GM21390 (cell line): ENCODE measurements at regions not wholly inside any gene's neighbourhood (a gene's known extent, or its start where the extent isn't known, plus 50 kb on each side); places are given as distances from the start of the nearest gene placed in this dataset.
"Not testable (repeated sequence)": the region's sequence is repeated elsewhere in the genome, so short reads cannot be mapped to it uniquely, and the experiment has no call there.

Experiments used
- ATAC-seq: cut with Tn5 transposase; IDR thresholded peaks from one replicate; pipeline ENCODE4 v1.9.1; 2021; ENCODE audit not compliant: unreplicated experiment

DNA sequence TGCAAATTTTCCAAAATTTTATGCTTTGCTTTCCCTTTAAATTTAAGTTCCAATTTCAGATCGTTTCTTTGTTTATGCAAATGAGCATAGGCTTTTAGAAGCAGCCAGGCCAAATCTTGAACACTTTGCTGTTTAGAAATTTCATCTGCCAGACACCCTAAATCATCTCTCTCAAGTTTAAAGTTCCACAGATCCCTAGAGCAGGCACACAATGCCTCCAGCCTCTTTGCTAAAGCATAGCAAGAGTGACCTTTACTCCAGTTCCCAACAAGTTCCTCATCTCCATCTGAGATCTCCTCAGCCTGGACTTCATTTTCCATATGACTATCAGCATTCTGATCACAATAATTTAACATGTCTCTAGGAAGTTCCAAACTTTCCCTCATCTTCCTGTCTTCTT is 254.5 kb downstream of the DLL1 start:
- not testable (repeated sequence) for ATAC-seq

- ATAC-seq, result no peak
These were observed 255.0 kb downstream of the DLL1 start for GRCh38 chr6:170035901-170036304.

- no peak for ATAC-seq
These were observed 255.8 kb downstream of the DLL1 start for GRCh38 chr6:170035044-170035443.

GRCh38 chr6:170034294-170034693 is 256.6 kb downstream of the DLL1 start:
- ATAC-seq, result no peak

DNA sequence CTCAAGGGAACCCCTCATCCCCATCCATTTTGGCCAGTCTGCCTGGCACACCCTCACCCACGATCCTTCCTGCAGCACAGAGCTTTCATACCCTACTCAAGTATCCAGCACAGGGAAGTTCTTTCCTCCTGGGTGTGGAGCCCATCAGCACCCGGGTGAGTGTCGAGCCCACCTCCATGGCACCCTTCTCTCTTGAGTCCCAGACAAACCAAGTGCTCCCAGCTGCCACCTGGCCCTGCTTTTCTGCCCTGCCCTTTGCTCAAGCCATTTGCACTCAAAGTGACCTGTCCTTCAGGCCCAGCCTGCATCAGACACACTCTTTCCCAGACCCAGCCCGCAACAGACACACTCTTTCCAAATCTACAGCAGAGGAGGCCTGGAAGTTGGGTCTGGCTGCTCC is 257.2 kb downstream of the DLL1 start:
- no peak for ATAC-seq

- ATAC-seq, result no peak
These were observed 258.1 kb downstream of the DLL1 start for GRCh38 chr6:170032706-170033309.

DNA sequence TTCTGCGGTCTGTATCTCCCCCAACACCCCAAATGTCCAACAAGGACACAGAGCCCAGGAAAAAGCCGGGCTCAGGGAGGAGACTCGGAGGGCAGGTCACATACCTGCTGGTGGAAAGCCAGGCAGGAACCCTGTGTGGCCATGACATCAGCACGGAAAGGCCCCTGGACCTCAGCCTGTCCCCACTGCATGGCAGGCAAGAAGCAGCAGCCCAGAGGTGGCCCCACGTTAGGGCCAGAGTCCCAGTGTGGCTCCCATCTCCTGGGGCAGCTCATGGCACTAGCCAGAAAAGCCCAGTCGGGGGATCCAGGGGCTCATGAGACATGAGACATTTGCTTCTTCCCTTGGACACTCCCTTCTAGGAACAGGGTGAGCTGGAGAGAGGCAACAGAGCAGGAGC is 258.7 kb downstream of the DLL1 start:
- no peak for ATAC-seq

- ATAC-seq, result no peak
These were observed 259.2 kb downstream of the DLL1 start for GRCh38 chr6:170031684-170032121.

DNA sequence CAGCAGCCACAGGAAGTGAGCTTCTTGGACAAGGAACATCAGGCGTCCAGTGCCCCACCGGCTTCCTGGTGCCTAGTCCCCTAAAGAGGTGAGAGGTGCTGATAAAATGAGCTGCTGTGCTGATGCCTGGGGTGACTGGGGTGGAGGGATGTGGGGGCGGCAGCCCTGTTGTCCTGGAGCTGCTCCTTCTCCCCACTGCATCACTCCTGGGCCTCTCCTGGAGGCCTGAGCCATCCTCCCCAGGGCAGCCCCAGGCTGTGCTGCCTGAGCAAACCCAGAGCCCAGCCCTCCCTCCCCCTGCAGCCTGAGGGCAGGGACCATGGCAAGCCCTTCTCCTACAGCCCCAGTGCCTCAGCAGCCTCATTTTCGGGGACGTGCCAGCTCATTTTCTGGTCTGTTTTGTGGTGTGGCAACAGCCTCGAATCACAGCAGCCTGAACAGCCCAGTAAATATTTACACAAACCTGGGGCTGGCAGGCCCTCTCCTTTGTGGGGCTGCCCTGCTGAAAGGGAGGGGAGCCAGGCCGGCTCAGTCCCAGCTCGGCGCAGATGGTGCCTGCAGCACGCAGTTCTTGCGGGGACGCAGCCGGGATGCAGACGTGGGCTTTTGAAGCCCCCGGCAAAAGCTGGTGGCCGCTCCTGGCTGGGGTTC is 259.9 kb downstream of the DLL1 start:
- ATAC-seq, result no peak

GRCh38 chr6:170030284-170030815 is 260.5 kb downstream of the DLL1 start:
- no peak for ATAC-seq

DNA sequence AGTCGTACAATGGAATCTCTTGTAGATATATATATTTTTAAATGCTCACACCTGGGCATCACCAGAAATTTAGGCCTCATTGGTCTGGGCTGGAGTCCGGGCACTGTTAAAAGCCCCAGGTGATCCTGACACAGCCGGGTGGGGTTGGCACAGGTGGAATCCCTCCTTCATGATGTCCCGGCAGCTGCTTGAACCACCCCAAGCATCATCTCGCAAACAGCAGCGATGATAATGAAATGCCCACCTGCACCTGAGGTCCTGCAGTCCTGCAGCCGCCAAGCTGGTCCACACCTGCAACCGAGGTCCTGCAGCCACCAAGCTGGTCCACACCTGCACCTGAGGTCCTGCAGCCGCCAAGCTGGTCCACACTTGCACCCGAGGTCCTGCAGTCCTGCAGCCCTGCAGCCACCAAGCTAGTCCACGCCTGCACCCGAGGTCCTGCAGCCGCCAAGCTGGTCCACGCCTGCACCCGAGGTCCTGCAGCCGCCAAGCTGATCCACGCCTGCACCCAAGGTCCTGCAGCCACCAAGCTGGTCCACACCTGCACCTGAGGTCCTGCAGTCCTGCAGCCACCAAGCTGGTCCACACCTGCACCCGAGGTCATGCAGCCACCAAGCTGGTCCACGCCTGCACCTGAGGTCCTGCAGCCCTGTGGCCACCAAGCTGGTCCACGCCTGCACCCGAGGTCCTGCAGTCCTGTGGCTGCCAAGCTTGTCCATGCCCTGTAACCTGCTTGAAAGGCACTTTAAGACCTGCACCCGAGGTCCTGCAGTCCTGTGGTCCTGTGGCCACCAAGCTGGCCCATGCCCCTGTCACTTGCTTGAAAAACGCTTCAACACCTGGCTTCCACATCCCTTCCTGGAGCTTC is 261.2 kb downstream of the DLL1 start:
- no peak for ATAC-seq

DNA sequence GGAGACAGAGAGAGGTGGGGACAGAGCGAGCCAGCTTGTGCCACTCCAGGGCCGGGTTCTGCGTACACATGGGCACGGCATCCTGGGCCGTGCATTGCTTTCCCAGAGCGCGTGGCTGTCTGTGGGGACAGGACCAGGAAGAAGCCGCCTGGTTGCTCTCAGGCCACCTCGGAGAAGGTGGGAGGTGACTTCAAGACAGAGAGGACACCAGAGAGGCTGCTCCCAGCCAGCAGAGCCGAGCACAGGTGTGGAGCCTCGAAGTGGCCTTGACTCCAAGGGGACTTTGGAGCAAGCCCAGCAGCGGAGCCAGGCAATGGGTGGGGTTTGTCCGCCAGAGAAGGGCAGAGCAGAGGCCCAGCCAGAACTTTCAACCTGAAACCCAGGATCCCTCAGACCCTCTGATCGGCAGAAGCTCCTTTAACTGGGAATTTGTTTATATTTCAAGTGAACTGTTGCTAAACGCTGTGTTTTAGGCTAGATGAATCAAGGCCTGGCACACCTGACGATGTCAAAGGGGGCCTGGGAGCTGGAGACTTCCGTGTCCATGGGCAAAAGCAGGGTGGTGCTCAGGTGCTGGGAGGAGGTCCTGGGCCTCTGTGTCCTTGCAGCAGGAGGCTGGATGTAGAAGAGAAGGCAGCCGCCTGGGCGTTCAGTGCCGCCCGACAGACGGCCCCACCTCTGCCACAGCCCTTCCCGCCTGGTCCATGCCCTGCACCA is 262.1 kb downstream of the DLL1 start:
- no peak for ATAC-seq

DNA sequence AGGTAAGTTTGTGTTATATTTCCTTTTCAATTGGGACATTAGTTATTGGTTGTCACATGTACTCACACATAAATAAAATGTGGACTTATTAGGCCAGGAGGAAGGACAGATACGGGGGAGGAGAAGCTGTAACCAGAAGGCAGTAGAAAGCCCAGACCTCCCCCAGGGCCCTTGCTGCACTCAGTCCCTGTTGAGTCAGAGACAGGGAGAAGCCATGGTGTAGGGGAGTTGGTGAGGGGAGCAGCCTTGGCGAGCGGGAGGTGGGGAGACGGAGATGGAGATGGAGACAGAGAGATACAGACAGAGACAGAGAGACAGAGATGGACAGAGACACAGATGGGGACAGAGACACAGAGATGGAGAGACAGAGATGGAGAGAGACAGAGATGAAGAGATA is 263.2 kb downstream of the DLL1 start:
- no peak for ATAC-seq

DNA sequence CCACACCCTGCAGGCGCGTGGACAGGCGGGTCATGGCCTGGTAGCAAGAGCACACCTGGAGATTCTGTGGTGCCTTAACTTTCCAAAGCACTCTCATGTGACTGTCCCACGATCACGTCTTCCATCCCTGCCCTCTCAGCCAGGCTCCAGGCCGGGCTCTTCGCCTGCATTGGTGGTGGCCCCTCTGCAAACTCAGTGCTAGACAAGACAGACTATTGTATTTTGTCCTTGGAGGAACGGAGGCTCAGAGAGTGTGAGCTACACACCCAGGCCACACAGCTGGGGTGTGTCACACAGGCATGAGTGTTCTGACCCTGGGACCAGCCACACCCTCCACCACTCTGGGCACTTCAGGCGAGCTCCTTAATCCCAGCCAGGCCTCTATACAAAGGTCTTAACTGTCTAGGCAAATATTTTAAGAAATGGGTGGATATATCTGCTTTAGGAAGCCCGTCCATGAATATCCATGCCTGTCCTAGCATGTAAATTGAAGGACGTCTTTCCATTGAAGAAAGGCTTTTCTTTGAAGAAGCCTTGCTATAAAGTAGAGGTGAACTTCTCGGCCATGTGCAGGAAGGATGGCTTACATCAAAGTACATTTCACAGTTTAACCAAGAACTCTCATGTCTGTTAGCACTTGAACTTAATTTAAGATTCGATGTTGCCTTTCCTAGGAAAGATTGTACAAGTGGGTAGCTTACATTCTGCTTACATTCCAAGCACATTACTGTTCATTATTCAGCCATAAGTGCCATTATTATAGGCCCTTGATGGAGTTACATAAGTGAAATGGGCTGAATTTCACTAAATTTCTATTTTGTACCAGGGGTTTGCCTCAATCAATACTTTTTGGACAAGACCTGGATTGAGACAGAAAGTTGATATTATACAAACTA is 263.9 kb downstream of the DLL1 start:
- no peak for ATAC-seq

DNA sequence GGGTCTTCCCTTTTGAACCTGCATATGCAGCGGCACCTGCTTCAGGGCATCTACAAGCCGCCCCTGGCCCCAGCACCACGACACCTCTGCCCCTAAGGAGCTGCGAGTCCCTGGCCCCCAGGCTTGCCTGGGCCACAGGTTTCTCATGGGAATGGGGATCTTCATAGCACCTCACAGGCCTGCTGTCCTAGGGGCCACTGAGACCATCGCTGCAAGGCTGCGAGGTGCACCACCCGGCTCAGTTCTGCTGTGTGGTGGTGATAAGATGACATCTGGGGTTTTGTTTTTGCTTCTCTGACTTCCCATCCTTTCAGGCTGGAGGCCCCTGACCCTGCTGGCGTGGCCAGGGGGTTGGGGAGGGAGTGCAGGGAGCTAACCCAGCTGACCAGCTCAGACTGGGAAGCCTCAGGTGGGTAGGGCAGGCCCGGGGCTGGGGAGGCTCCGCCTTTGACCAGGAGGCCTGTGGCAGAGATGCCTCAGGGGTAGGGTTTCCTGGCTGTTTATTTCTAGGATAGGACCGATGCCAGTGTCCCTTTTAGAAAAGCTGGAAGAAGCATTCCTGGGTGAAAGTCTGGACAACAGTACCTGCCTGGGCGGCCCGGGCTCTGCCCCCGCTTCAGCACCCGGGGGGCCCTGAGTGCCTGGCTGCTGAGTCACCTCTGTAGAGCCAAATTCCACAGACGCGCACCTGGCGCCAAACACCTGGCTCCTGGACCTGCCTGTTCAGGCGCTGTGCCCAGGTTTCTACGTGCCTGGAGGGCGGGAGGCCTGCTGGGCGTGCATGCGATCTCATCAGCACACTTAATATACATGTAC is 264.7 kb downstream of the DLL1 start:
- no peak for ATAC-seq

DNA sequence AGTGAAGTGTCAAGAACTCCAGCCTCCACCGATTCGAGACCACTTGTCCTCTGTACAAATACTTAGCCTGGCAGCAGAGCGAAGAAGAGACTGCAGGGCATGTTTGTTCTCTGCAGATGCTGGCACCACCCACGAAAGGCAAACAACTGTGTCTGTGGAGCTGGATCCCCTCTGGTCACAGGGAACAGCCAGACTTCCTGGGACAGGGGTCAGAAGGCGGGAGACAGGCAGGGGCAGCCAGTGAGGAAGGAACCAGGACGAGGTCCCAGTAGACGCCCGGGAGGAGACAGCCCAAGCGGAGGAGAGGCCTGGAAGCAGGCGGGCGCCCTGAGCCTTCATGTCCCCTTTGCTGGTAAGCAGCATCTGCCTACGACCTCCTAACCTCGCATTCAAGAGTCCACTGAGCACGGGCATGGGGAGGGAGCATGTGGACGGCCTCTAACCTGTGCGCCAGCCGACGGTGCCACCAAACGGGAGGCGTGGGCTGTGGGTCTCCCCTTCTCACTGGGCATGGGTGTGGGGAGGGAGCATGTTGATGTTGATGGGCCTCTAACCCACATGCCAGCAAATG is 265.5 kb downstream of the DLL1 start:
- ATAC-seq, result no peak

DNA sequence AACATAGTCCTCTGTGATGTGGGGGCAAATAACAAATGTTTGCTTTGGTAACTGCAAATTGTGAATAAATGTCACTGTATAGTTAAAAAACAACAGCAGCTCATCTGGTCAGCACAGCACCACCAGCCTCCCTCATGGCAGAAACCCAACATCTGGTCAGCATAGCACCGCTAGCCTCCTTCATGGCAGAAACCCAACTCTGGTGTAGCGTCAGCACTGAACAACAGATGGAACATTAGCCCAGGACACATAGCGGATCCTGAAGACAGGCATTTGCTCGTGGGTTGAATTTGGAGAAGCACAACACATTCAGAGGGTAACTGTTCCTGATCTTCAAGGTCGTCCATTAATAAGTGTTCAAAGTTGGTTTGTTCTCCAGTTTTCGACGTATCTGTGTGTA is 265.9 kb downstream of the DLL1 start:
- no peak for ATAC-seq

DNA sequence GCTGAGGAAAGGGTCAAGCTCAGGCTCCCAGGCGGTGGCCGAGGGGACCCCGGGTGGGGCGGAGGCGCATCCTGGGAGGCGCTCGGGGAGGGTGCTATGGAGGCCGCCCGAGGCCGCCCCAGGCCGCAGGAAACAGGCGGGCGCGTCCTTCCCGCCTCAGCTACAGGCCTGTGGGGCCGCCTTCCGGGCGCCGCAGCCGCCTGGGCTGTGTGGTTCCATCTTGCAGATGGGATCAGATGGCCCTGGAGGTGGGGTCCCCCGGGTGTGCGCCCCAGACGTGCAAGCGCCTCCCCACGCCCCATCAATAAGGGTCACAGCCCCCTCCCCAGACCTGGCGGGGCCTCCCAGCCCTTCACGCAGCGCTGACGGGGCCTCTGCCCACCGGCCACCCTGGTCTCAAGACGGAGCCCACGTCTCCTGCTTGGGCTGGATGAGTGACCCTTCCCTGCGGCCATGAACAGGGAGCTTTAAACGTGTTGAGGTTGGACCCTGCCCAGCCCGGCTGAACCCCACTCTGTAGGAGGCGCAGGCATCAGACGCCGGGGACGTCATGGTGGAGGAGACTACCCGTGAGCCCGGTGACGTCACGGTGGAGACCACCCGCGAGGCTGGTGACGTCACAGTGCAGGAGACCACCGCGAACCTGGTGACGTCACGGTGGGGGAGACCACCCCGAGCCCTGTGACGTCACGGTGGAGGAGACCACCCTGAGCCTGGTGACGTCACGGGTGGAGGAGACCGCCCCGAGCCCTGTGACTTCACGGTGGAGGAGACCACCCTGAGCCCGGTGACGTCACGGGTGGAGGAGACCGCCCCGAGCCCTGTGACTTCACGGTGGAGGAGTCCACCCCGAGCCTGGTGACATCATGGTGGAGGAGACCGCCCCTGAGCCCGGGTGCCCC is 267.0 kb downstream of the DLL1 start:
- ATAC-seq, result no peak
